ENCODE measurements at regions not wholly inside any gene's neighbourhood (a gene's known extent, or its start where the extent isn't known, plus 50 kb on each side); places are given as distances from the start of the nearest gene placed in this dataset.

- ATAC-seq (no peak), FAIRE-seq (no peak), DNase-seq (ENCODE audit: low read depth, low spot score) (no peak)
- Histone ChIP-seq H3K4me1 (ENCODE audit: control insufficient read depth, insufficient read depth, low read length) (no peaks in the 10 kb centered on the region), H3K4me3 (no peak overlapping the region), H4K20me1 (ENCODE audit: control insufficient read depth, insufficient read depth) (no peaks in the 10 kb centered on the region), H3K27ac (ENCODE audit: control insufficient read depth, insufficient read depth) (no peak overlapping the region), H3K27me3 (replicated peaks in 1 of 2; ENCODE audit: control insufficient read depth in 2 of 2, insufficient read depth in 2 of 2, low read length in 1 of 2) (no peaks in the 10 kb centered on the region), H3K36me3 (ENCODE audit: control insufficient read depth in 2 of 2, insufficient read depth in 2 of 2, low read length in 1 of 2) (no peaks in the 10 kb centered on the region), H2AFZ (ENCODE audit: control insufficient read depth, low read depth, low read length) (no peak overlapping the region), H3K4me2 (ENCODE audit: control insufficient read depth, insufficient read depth) (no peak overlapping the region), H3K79me2 (ENCODE audit: control insufficient read depth, insufficient read depth, low read length) (no peaks in the 10 kb centered on the region), H3K9me3 (replicated peaks; ENCODE audit: control insufficient read depth, insufficient read depth, low read length) (no peaks in the 10 kb centered on the region; the same call in 2 of the 3 replicates), H3K9ac (ENCODE audit: control insufficient read depth, insufficient read depth, low read length) (no peak overlapping the region)
- ChIA-PET RAD21 (ENCODE audit: unreplicated experiment) (no interaction called here), SMC1A (ENCODE audit: uncharacterized antibody, unreplicated experiment) (no interaction called here), POLR2A (no interaction called here), CTCF (no interaction called here)
- in situ Hi-C loops (cut with MboI) = loop anchor here (25.0 kb wide), 3 partner anchors 96 to 296 kb away; no protein-coding TSS in a partner anchor
- TF ChIP-seq, protein P1, sequence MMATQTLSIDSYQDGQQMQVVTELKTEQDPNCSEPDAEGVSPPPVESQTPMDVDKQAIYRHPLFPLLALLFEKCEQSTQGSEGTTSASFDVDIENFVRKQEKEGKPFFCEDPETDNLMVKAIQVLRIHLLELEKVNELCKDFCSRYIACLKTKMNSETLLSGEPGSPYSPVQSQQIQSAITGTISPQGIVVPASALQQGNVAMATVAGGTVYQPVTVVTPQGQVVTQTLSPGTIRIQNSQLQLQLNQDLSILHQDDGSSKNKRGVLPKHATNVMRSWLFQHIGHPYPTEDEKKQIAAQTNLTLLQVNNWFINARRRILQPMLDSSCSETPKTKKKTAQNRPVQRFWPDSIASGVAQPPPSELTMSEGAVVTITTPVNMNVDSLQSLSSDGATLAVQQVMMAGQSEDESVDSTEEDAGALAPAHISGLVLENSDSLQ (IDR thresholded peaks at IDR 0.05) = no peak
- no peak for TF ChIP-seq WRNIP1 (IDR thresholded peaks at IDR 0.05; ENCODE audit: borderline replicate concordance, low read depth, low read length)
- TF ChIP-seq GATAD2B (conservative IDR thresholded peaks at IDR 0.05; ENCODE audit: low read depth) = no peak
- TF ChIP-seq SPI1 (IDR thresholded peaks at IDR 0.05; ENCODE audit: borderline replicate concordance, insufficient read depth, low read depth, low read length) = no peak
- TF ChIP-seq ATF3 (IDR thresholded peaks at IDR 0.05; ENCODE audit: borderline replicate concordance, extremely low read depth, low read depth, low read length) = no peak
- TF ChIP-seq, protein P2, sequence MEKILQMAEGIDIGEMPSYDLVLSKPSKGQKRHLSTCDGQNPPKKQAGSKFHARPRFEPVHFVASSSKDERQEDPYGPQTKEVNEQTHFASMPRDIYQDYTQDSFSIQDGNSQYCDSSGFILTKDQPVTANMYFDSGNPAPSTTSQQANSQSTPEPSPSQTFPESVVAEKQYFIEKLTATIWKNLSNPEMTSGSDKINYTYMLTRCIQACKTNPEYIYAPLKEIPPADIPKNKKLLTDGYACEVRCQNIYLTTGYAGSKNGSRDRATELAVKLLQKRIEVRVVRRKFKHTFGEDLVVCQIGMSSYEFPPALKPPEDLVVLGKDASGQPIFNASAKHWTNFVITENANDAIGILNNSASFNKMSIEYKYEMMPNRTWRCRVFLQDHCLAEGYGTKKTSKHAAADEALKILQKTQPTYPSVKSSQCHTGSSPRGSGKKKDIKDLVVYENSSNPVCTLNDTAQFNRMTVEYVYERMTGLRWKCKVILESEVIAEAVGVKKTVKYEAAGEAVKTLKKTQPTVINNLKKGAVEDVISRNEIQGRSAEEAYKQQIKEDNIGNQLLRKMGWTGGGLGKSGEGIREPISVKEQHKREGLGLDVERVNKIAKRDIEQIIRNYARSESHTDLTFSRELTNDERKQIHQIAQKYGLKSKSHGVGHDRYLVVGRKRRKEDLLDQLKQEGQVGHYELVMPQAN (conservative IDR thresholded peaks at IDR 0.05) = no peak
- no peak for TF ChIP-seq NFXL1 (IDR thresholded peaks at IDR 0.05; ENCODE audit: borderline replicate concordance)
- TF ChIP-seq YBX1 (IDR thresholded peaks at IDR 0.05) = no peak
- no peak for TF ChIP-seq YY1 (IDR thresholded peaks at IDR 0.05; ENCODE audit: low read depth, low read length)
- TF ChIP-seq BMI1 (IDR thresholded peaks at IDR 0.05; ENCODE audit: borderline replicate concordance) = no peak
- TF ChIP-seq BRCA1 (IDR thresholded peaks at IDR 0.05; ENCODE audit: low read depth, low read length) = no peak
- TF ChIP-seq PML (IDR thresholded peaks at IDR 0.05; ENCODE audit: low read length) = no peak
- no peak for TF ChIP-seq EZH2 (IDR thresholded peaks at IDR 0.05; ENCODE audit: borderline replicate concordance, control insufficient read depth, low read depth, low read length)
- no TSS peak for BruUV-seq (replicated peaks)
- intact Hi-C loops (cut with micrococcal nuclease; ENCODE audit: unreplicated experiment) = no loop called here
- WGBS (ENCODE audit: insufficient coverage, insufficient replicate concordance, low lambda C conversion rate, missing lambda C conversion rate) = 58% methylated on average over 19 of the region's 19 CpGs
Measured at GRCh38 chr12:34291426-34291901, 269.2 kb downstream of the ALG10 start.
